ENCODE measurements at regions not wholly inside any gene's neighbourhood (a gene's known extent, or its start where the extent isn't known, plus 50 kb on each side); places are given as distances from the start of the nearest gene placed in this dataset.

- intact Hi-C loops (cut with DNase I): no loop called here
- TF ChIP-seq POLR2AphosphoS5 (IDR thresholded peaks at IDR 0.05; ENCODE audit: insufficient read depth in 1 of 2, low read depth in 1 of 2) (no peak), CTCF (IDR thresholded peaks at IDR 0.05) (no peak)
- no peak for DNase-seq (ENCODE audit: extremely low spot score in 2 of 2)
Measured at GRCh38 chr7:142347091-142347490, 89.2 kb upstream of the PRSS58 start.

GRCh38 chr7:142345811-142346210, 88.0 kb upstream of the PRSS58 start:
- DNase-seq (ENCODE audit: extremely low spot score in 2 of 2): no peak
- Histone ChIP-seq H3K4me3 (no peak overlapping the region), H3K36me3 (no peaks in the 10 kb centered on the region), H3K27me3 (no peaks in the 10 kb centered on the region), H3K9me3 (no peaks in the 10 kb centered on the region), H3K4me1 (no peaks in the 10 kb centered on the region), H3K27ac (no peak overlapping the region)
- intact Hi-C loops (cut with DNase I): loop anchor here (2.0 kb wide), 1 partner anchor 37 kb away; no protein-coding TSS in a partner anchor
- TF ChIP-seq CTCF (IDR thresholded peaks at IDR 0.05) (no peak), POLR2A (IDR thresholded peaks at IDR 0.05) (no peak), POLR2AphosphoS5 (IDR thresholded peaks at IDR 0.05; ENCODE audit: insufficient read depth in 1 of 2, low read depth in 1 of 2) (no peak)

More at GRCh38 chr7:142347091-142347490, 89.2 kb upstream of the PRSS58 start:
- Histone ChIP-seq H3K9me3 (no peaks in the 10 kb centered on the region), H3K4me1 (no peaks in the 10 kb centered on the region), H3K36me3 (no peaks in the 10 kb centered on the region), H3K4me3 (no peak overlapping the region), H3K27ac (no peak overlapping the region), H3K27me3 (no peaks in the 10 kb centered on the region)

- DNase-seq (ENCODE audit: extremely low spot score in 2 of 2): no peak
- no peaks in the 10 kb centered on the region for H3K9me3 ChIP-seq
- no peak overlapping the region for H3K4me3 ChIP-seq
- TF ChIP-seq POLR2A (IDR thresholded peaks at IDR 0.05): no peak
- TF ChIP-seq POLR2AphosphoS5 (IDR thresholded peaks at IDR 0.05; ENCODE audit: insufficient read depth in 1 of 2, low read depth in 1 of 2): no peak
- TF ChIP-seq CTCF (IDR thresholded peaks at IDR 0.05): no peak
- H3K27ac ChIP-seq: no peak overlapping the region
- H3K27me3 ChIP-seq: no peaks in the 10 kb centered on the region
- no peaks in the 10 kb centered on the region for H3K4me1 ChIP-seq
- H3K36me3 ChIP-seq: no peaks in the 10 kb centered on the region
- intact Hi-C loops (cut with DNase I): no loop called here
Measured at GRCh38 chr7:142338633-142339501, 81.0 kb upstream of the PRSS58 start.

- H3K36me3 ChIP-seq: no peaks in the 10 kb centered on the region
- TF ChIP-seq POLR2A (IDR thresholded peaks at IDR 0.05) (no peak), POLR2AphosphoS5 (IDR thresholded peaks at IDR 0.05; ENCODE audit: insufficient read depth in 1 of 2, low read depth in 1 of 2) (no peak), CTCF (IDR thresholded peaks at IDR 0.05) (no peak)
- intact Hi-C loops (cut with DNase I): no loop called here
- H3K4me1 ChIP-seq: no peaks in the 10 kb centered on the region
- no peak overlapping the region for H3K27ac ChIP-seq
- DNase-seq (ENCODE audit: extremely low spot score in 2 of 2): no peak
- H3K27me3 ChIP-seq: no peaks in the 10 kb centered on the region
- no peaks in the 10 kb centered on the region for H3K9me3 ChIP-seq
- no peak overlapping the region for H3K4me3 ChIP-seq
Measured at GRCh38 chr7:142337054-142338001, 79.5 kb upstream of the PRSS58 start.

Measured in vagina (tissue), 2 donors.